Liver (tissue), 8 donors: ENCODE measurements at regions not wholly inside any gene's neighbourhood (a gene's known extent, or its start where the extent isn't known, plus 50 kb on each side); places are given as distances from the start of the nearest gene placed in this dataset.
"Not testable (repeated sequence)": the region's sequence is repeated elsewhere in the genome, so short reads cannot be mapped to it uniquely, and the experiment has no call there.

Experiments used
- DNase-seq: peaks from one replicate; pipeline ENCODE4 v3.0.0-alpha.2; 2017; ENCODE audit warnings: low spot score
- H3K27ac ChIP-seq, 2 donors: one replicate each; pipeline ENCODE4 v1.7.0; 2013; ENCODE audit warnings: inconsistent platforms in 2 of 2, low read length in 2 of 2, control low read depth in 1 of 2, low read depth in 1 of 2, mild to moderate bottlenecking in 1 of 2
- H3K27me3 ChIP-seq, 4 donors: one replicate each; pipeline versions ENCODE4 v1.6.1 to v1.7.0; 2013; ENCODE audit warnings: low read length in 3 of 4, inconsistent platforms in 1 of 4, mild to moderate bottlenecking in 1 of 4, moderate library complexity in 1 of 4; ENCODE audit not compliant: control insufficient read depth in 4 of 4, insufficient read depth in 4 of 4
- H3K36me3 ChIP-seq, 4 donors: one replicate each; pipeline versions ENCODE4 v1.6.1 to v1.7.0; 2013; ENCODE audit warnings: low read length in 3 of 4, mild to moderate bottlenecking in 3 of 4, low read depth in 1 of 4, moderate library complexity in 1 of 4; ENCODE audit not compliant: control insufficient read depth in 4 of 4, insufficient read depth in 3 of 4
- H3K4me1 ChIP-seq, 4 donors: one replicate each; pipeline versions ENCODE4 v1.6.1 to v1.7.0; 2013; ENCODE audit warnings: low read length in 3 of 4, mild to moderate bottlenecking in 3 of 4, moderate library complexity in 1 of 4; ENCODE audit not compliant: control insufficient read depth in 4 of 4, insufficient read depth in 4 of 4
- H3K4me3 ChIP-seq, 3 donors: one replicate each; pipeline versions ENCODE4 v1.6.1 to v1.7.0; 2013; ENCODE audit warnings: low read length in 3 of 3, control low read depth in 1 of 3, low read depth in 1 of 3, mild to moderate bottlenecking in 1 of 3
- H3K9ac ChIP-seq, 2 donors: one replicate each; pipeline ENCODE4 v1.7.0; 2013; ENCODE audit warnings: low read length in 2 of 2, mild to moderate bottlenecking in 2 of 2, moderate library complexity in 2 of 2, control low read depth in 1 of 2, low read depth in 1 of 2
- H3K9me3 ChIP-seq, 4 donors: one replicate each; pipeline versions ENCODE4 v1.6.1 to v1.7.0; 2013; ENCODE audit warnings: low read length in 3 of 4; ENCODE audit not compliant: control insufficient read depth in 4 of 4
- CTCF ChIP-seq: fragments of 150-350 bp; IDR thresholded peaks from 2 replicates; pipeline ENCODE4 v1.5.1; 2017; ENCODE audit warnings: improper control_type of control experiment, low read depth, low read length; ENCODE audit not compliant: missing input control
- EGR1 ChIP-seq, 2 donors: IDR thresholded peaks; 2 replicates each; pipeline ENCODE4 v1.6.1; 2016 to 2018; ENCODE audit warnings: antibody characterized with exemption in 2 of 2, low read depth in 2 of 2
- FOXA1 ChIP-seq: IDR thresholded peaks from 2 replicates; pipeline ENCODE4 v1.6.1; 2016; ENCODE audit warnings: antibody characterized with exemption
- FOXA2 ChIP-seq: IDR thresholded peaks from 2 replicates; pipeline ENCODE4 v1.6.1; 2016; ENCODE audit warnings: antibody characterized with exemption
- GABPA ChIP-seq, 2 donors: IDR thresholded peaks in 1 of 2; conservative IDR thresholded peaks in 1 of 2; 2 replicates each; pipeline ENCODE4 v1.6.1; 2016; ENCODE audit warnings: antibody characterized with exemption in 2 of 2, mild to moderate bottlenecking in 1 of 2, moderate library complexity in 1 of 2
- HNF4A ChIP-seq, 2 donors: conservative IDR thresholded peaks; 2 replicates each; pipeline ENCODE4 v1.6.1; 2016; ENCODE audit warnings: antibody characterized with exemption in 2 of 2, mild to moderate bottlenecking in 2 of 2
- HNF4G ChIP-seq: IDR thresholded peaks from 2 replicates; pipeline ENCODE4 v1.6.1; 2016; ENCODE audit warnings: antibody characterized with exemption
- JUND ChIP-seq, 2 donors: IDR thresholded peaks; 2 replicates each; pipeline ENCODE4 v1.6.1; 2016; ENCODE audit warnings: antibody characterized with exemption in 2 of 2
- NR2F2 ChIP-seq: IDR thresholded peaks from 2 replicates; pipeline ENCODE4 v1.6.1; 2016; ENCODE audit warnings: antibody characterized with exemption
- RAD21 ChIP-seq, 2 donors: IDR thresholded peaks; 2 replicates each; pipeline ENCODE4 v1.6.1; 2016; ENCODE audit warnings: antibody characterized with exemption in 2 of 2, mild to moderate bottlenecking in 2 of 2
- RXRA ChIP-seq, 2 donors: IDR thresholded peaks; 2 replicates each; pipeline ENCODE4 v1.6.1; 2017 to 2018; ENCODE audit warnings: antibody characterized with exemption in 2 of 2, mild to moderate bottlenecking in 1 of 2
- TAF1 ChIP-seq: conservative IDR thresholded peaks from 2 replicates; pipeline ENCODE4 v1.6.1; 2016; ENCODE audit warnings: antibody characterized with exemption, mild to moderate bottlenecking
- WGBS: extraction: QIAGEN DNeasy Blood & Tissue Kit; methylation state at CpG from one replicate; pipeline ENCODE4 v1.1.7; 2013; 5-methylcytosine and 5-hydroxymethylcytosine counted together
- TF ChIP-seq, protein P1 (sequence below): IDR thresholded peaks from 2 replicates; pipeline ENCODE4 v1.6.1; 2016; ENCODE audit warnings: antibody characterized with exemption, mild to moderate bottlenecking
- TF ChIP-seq, protein P2 (sequence below): IDR thresholded peaks from 2 replicates; pipeline ENCODE4 v1.6.1; 2016; ENCODE audit warnings: antibody characterized with exemption
- donor health status: healthy.
- donor health status: healthy.
- donor health status: healthy.
- donor health status: healthy.
- donor health status: healthy.

- 70% methylated on average over 4 of the region's 4 CpGs for WGBS
Measured at GRCh38 chr3:103227651-103228050, 792.8 kb downstream of the ZPLD1 start.

GRCh38 chr3:103247459-103247858 lies 812.6 kb downstream of the ZPLD1 start:
- Histone ChIP-seq H3K4me3 (no peak overlapping the region), H3K4me1 (no peaks in the 10 kb centered on the region), H3K27ac (no peak overlapping the region), H3K27me3 (no peaks in the 10 kb centered on the region), H3K9me3 (no peaks in the 10 kb centered on the region), H3K9ac (no peak overlapping the region), H3K36me3 (no peaks in the 10 kb centered on the region)
- DNase-seq = no peak
- TF ChIP-seq FOXA1 (no peak), RAD21 (IDR thresholded peaks at IDR 0.05) (no peak), HNF4G (no peak)

More at GRCh38 chr3:103227651-103228050, 792.8 kb downstream of the ZPLD1 start:
- H3K9ac ChIP-seq = no peak overlapping the region
- H3K36me3 ChIP-seq = no peaks in the 10 kb centered on the region
- H3K27me3 ChIP-seq = no peaks in the 10 kb centered on the region
- no peak overlapping the region for H3K4me3 ChIP-seq
- no peak for DNase-seq
- H3K9me3 ChIP-seq = no peaks in the 10 kb centered on the region
- no peaks in the 10 kb centered on the region for H3K4me1 ChIP-seq
- TF ChIP-seq FOXA2 (no peak), TAF1 (no peak), RXRA (IDR thresholded peaks at IDR 0.05) (no peak), HNF4G (no peak), JUND (IDR thresholded peaks at IDR 0.05) (no peak), FOXA1 (no peak), HNF4A (conservative IDR thresholded peaks at IDR 0.05) (no peak), RAD21 (IDR thresholded peaks at IDR 0.05) (no peak), GABPA (IDR thresholded peaks at IDR 0.05 in 1 of 2, conservative IDR thresholded peaks at IDR 0.05 in 1 of 2) (no peak), NR2F2 (no peak)
- TF ChIP-seq, protein P1, sequence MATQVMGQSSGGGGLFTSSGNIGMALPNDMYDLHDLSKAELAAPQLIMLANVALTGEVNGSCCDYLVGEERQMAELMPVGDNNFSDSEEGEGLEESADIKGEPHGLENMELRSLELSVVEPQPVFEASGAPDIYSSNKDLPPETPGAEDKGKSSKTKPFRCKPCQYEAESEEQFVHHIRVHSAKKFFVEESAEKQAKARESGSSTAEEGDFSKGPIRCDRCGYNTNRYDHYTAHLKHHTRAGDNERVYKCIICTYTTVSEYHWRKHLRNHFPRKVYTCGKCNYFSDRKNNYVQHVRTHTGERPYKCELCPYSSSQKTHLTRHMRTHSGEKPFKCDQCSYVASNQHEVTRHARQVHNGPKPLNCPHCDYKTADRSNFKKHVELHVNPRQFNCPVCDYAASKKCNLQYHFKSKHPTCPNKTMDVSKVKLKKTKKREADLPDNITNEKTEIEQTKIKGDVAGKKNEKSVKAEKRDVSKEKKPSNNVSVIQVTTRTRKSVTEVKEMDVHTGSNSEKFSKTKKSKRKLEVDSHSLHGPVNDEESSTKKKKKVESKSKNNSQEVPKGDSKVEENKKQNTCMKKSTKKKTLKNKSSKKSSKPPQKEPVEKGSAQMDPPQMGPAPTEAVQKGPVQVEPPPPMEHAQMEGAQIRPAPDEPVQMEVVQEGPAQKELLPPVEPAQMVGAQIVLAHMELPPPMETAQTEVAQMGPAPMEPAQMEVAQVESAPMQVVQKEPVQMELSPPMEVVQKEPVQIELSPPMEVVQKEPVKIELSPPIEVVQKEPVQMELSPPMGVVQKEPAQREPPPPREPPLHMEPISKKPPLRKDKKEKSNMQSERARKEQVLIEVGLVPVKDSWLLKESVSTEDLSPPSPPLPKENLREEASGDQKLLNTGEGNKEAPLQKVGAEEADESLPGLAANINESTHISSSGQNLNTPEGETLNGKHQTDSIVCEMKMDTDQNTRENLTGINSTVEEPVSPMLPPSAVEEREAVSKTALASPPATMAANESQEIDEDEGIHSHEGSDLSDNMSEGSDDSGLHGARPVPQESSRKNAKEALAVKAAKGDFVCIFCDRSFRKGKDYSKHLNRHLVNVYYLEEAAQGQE = no peak
- TF ChIP-seq, protein P2, sequence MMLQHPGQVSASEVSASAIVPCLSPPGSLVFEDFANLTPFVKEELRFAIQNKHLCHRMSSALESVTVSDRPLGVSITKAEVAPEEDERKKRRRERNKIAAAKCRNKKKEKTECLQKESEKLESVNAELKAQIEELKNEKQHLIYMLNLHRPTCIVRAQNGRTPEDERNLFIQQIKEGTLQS = no peak
- no peak overlapping the region for H3K27ac ChIP-seq

DNA sequence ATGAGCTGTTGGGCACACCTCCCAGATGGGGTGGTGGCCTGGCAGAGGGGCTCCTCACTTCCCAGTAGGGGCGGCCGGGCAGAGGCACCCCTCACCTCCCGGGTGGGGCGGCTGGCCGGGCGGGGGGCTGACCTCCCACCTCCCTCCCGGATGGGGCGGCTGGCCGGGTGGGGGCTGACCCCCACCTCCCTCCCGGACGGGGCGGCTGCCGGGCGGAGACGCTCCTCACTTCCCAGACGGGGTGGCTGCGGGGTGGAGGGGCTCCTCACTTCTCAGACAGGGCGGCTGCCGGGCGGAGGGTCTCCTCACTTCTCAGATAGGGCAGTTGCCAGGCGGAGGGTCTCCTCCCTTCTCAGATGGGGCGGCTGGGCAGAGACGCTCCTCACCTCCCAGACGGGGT lies 820.0 kb downstream of the ZPLD1 start:
- not testable (repeated sequence) for H3K9me3 ChIP-seq, H3K36me3 ChIP-seq, H3K4me3 ChIP-seq, H3K27me3 ChIP-seq, H3K9ac ChIP-seq, H3K27ac ChIP-seq, DNase-seq, H3K4me1 ChIP-seq
- WGBS = 94% methylated on average over 23 of the region's 24 CpGs

- no peaks in the 10 kb centered on the region for H3K36me3 ChIP-seq
- no peak overlapping the region for H3K27ac ChIP-seq
- DNase-seq = no peak
- H3K4me1 ChIP-seq = no peaks in the 10 kb centered on the region
- H3K27me3 ChIP-seq = no peaks in the 10 kb centered on the region
- no peaks in the 10 kb centered on the region for H3K9me3 ChIP-seq
- H3K9ac ChIP-seq = no peak overlapping the region
- TF ChIP-seq EGR1 (IDR thresholded peaks at IDR 0.05; ENCODE audit: low read depth in 2 of 2) (no peak), CTCF (no peak), FOXA2 (no peak), HNF4A (conservative IDR thresholded peaks at IDR 0.05) (no peak), HNF4G (no peak), JUND (IDR thresholded peaks at IDR 0.05) (no peak)
- no peak overlapping the region for H3K4me3 ChIP-seq
Measured at GRCh38 chr3:103269287-103269686, 834.5 kb downstream of the ZPLD1 start.
